SHP77 (cell line): ENCODE measurements at regions not wholly inside any gene's neighbourhood (a gene's known extent, or its start where the extent isn't known, plus 50 kb on each side); places are given as distances from the start of the nearest gene placed in this dataset.

ENCODE experiments used
- DNase-seq, 2 experiments: peaks; one replicate each; lab custom pipeline; 2025; lab: John Stamatoyannopoulos, UW

GRCh38 chr16:54577651-54578128 is 291.1 kb upstream of the IRX3 start:
- no peak for DNase-seq

DNA sequence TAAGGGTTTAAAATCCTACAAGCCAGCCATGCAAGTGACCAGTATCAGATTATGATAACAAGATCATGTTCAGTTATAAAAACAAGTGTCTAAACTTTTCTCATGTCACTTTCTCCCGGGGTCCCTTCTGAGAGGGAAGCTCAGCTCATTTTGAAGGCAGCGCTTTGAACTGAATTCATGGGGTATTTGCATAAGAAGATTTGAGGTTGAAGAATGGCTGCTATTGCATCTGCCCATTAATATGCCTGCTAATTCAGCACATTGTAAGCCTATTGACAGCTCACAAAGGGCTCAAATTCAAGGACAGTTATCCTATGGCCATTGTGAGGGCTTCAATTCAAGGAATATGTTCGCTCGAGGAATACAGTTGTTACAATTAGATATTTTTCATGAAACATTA is 290.2 kb upstream of the IRX3 start:
- DNase-seq: no peak

- DNase-seq: no peak
These were observed 282.6 kb upstream of the IRX3 start for GRCh38 chr16:54568906-54569807.

DNA sequence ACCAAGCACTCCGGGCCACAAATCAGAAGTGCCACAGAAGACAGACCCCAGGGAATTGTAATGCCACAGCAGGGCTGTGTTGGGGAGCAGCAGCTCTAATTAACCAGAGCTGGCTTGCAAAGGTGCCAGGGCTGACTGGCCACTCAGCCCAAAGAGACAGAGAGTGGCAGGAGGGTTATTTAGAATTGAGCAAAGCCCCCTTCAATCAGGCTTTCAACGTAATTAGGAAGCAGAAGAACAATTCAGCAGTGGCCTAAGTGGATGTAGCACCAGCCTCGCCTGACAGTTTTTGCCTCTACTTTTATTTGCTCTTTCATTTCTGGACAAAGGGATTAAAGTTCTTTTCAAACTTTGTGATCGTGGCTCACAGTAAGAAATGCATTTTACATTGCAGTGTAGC is 278.3 kb upstream of the IRX3 start:
- DNase-seq: no peak

GRCh38 chr16:54554581-54554980 is 268.0 kb upstream of the IRX3 start:
- DNase-seq: no peak

- DNase-seq: no peak
These were observed 261.7 kb upstream of the IRX3 start for GRCh38 chr16:54548281-54548680.

DNA sequence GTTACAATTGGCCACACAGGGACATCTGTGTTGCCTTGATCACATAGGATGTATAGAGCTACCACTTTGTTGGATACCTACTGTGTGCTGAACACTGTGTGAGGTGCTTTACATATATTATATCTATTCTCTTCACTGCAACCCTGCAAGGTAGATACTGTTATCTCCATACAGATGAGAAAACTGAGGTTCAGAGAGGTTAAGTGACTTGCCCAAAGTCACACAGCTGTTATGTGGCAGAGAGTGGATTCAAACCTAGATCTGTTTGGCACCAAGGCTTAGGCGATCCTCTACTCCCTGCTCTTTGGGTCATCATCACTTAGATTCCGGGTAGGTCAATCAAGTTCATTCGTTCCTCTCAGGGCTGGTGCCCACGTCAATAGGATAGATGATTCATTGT is 260.5 kb upstream of the IRX3 start:
- no peak for DNase-seq

DNA sequence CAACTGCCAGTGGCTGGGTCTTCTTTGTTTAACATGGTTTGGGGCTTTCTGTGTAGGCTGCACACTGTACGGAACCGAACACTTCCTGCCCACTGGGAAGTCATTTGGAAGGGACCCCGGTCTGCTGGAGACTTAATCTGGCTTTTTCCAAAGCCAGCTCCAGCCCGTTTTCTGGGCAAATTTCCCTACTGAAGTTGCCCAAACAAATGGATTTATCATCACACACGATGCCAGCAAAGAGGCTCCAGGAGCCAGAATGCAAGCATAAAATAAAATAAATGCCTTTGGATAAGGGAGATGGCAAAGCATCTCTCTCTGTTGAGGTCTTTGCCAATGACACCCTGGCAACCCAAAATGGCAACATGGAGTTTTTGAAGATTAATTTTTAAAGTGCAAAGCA is 259.9 kb upstream of the IRX3 start:
- DNase-seq: no peak

DNA sequence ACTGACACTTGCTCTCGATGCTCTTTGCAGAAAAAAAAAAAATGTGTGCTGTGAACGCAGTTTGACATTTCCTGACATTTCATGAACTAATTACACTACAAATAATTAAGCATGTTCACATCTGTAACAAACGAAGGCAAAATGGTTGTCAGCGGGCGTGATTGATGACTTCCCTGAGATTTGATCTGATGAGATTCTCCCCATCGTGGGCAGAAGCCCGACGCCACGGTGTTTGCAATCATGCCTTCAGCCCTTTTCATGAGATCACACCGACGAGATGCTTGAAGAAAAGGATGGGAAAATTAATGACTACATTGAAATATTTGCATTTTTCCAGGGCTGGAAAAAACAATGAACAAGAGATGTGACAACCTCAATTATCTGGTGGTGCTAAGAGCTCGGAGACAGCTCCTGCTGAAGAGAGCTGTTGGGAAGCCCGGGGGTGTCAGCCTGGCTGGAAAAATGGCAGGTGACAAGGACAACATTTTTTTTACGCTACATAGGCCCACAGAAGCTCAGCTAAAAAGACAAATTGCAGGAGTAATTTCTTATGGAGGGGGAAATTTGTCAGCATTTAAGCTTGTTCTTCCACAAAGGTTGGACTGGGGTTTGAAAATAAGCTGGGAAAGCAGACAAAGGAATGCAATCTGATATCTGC is 259.4 kb upstream of the IRX3 start:
- DNase-seq: peak in 1 of 2 experiments; percentile 2

- no peak for DNase-seq
These were observed 258.1 kb upstream of the IRX3 start for GRCh38 chr16:54544553-54545180.

DNA sequence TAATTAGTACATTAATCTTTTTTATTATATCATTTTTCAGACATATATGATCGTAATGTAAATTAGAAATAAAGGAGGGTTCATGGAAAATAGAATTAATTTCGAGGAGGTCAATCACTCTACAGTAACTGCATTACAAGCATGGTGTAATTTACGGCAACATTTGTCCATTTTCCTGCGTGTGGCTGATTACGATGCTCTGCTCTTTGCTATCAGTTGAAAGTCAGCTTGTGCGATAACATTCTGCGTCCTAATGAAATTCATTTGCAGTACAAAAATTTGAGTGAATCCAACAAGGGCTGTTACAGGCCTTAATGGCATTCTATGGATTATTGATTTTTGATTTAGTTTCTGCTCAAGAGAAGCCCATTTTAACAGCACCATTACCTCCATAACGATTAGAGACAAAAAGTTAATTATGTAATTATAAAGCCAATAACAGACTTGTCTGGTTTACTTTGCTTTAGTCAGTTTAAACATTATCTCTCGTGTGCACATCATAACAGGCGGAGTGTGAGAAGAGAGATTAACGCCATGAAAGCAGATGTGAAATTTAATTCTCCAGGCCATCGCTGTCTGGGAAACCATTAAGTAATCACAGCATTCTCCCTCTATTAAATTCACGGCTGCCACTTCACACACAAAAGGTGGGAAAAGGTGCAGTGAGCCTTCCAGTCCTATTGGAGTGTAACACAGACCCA is 256.4 kb upstream of the IRX3 start:
- DNase-seq: no peak

DNA sequence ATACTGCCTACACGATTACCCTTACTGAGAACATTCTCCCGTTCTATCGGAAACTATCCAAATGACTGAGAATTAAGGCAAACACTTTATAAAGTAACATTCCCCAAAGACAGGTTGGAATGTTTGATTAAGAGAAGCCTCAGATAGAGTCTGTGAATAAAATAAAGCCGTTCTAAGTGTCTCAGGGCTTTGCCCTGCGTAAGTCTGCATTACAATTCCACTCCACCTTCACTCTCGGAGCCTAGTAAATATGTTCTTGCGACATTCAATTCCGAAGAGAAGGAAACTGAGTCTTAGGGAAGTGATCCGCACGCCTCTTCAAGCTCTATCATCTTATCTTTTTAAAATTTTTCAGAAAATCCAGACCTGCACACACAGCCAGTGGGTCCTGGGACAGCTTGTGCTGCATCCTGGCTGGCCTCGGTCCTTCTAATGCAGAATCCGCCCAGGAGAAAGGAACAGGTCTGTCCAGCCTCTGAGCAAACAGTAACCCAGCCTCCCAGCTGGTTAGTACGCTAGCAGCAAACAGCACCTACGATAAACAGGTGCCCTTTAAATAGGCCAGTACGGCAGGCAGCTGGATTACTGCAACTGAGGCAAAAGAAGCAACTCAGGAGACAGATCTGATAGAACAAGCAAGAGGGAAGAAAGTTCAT is 254.1 kb upstream of the IRX3 start:
- DNase-seq: peak; percentile 31 to 38

DNA sequence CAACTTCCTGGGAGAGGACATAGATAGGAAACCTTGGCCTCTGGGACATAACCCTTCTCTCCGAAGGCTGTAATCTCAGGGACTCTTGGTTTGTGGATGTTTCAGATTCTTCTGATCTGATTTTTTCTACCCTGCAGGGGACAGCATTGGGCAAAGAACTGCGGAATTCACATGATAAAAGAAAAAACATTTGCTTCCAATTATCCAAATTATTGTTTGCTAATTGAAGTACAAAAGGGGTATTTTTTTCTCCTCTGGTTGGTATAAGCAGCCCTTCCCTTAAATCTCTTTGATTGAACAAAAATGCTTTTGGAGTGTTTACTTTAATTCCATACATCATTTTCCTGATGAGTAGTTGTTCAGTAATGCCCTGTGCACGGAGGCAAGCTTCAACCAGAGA is 251.7 kb upstream of the IRX3 start:
- DNase-seq: no peak

- no peak for DNase-seq
These were observed 247.4 kb upstream of the IRX3 start for GRCh38 chr16:54533856-54534490.

- DNase-seq: no peak
These were observed 240.3 kb upstream of the IRX3 start for GRCh38 chr16:54526916-54527315.

GRCh38 chr16:54526087-54526486 is 239.5 kb upstream of the IRX3 start:
- DNase-seq: no peak

DNA sequence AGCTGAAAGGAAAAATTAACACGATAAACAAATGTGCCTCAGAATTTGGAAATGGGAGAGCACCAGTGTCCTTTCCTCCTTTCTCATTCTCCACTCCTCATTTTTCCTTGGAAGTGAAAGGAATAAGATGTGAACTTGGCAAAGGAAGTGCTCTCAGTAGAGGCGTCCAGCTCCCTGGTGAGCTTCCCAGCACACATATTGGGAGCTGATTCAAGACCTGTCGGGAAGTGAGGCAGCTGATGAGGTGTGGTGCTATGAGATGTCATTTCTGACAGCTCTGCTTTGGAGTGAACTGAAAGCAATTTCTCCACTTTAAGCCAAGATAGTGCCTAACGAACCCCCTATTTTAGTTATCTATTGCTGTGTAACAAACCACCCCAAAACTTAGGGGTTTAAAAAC is 238.5 kb upstream of the IRX3 start:
- DNase-seq: no peak

- DNase-seq: no peak
These were observed 236.0 kb upstream of the IRX3 start for GRCh38 chr16:54522584-54522983.

DNA sequence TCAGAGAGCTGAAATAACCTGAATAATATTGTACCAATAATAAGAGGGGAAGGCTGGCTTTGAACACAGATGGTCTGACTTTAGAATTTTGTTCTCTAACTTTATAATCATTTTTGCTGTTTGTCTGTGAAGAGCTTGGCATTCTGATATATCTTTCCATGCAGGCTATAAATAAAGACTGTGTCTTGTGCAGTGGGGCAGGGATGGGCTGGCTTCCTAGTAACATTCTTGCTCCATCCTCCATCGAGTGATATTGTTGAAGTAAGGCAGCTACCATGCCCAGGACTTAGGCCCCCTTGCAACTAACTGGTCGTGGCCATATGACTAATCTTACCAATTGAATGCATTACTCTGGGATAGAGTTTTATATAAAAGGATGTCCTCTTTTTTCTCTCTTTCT is 234.7 kb upstream of the IRX3 start:
- DNase-seq: no peak

DNA sequence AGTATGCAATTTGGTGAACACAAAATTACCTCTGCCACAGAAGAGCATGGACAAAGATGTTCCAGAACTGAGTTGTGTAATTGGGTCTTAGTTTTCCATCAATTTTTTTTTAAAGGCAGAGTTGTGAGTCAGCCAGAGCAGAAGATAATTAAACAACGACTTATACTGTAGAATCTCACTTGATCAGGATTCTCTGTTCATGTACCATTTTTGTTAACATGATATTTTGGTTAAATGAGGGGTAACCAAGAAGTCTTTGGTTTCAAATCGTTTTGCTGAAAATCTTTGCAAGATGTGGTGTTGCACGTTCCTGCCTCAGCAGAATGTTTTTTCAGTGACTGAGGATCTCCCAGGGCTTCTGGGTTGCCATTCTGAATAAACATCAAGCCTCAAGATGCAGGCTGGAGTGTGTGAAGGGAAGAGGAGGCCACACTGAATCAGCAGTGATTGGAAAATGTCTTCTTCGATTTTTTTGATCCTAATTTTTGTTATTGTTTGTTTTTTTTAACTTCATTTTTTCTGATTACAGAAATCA is 232.6 kb upstream of the IRX3 start:
- DNase-seq: no peak

DNA sequence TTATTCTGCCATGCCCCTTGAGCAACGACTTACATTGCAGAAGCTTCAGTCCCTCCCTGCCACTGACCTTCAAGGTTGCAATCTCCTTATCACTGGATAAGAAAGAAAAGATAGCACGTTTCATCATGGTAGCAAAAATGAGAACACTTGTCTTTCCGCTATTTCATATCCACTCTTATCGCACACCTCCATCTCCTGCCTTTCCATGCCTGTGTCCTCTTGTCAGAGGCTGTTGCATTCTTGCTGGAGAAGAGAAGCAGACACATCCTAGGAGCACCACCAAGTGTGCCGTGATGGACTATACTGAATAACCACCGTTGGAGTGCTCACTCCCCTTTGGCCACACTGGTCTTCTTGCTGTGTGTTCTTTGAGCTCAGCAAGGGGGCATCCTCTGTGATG is 230.6 kb upstream of the IRX3 start:
- DNase-seq: no peak
